Epithelial cell of esophagus (primary cell): ENCODE measurements at regions not wholly inside any gene's neighbourhood (a gene's known extent, or its start where the extent isn't known, plus 50 kb on each side); places are given as distances from the start of the nearest gene placed in this dataset.
"Not testable (repeated sequence)": the region's sequence is repeated elsewhere in the genome, so short reads cannot be mapped to it uniquely, and the experiment has no call there.

Experiments used
- DNase-seq: peaks from one replicate; pipeline ENCODE4 v3.0.0; 2010; ENCODE audit warnings: low read depth
- H3K4me3 ChIP-seq: 2 replicates; pipeline ENCODE4 v1.5.1; 2011; ENCODE audit warnings: mild to moderate bottlenecking, low read length, control low read depth
- TF ChIP-seq, protein P1 (sequence below): IDR thresholded peaks from 2 replicates; pipeline ENCODE4 v1.5.1; 2011; ENCODE audit warnings: low read depth, mild to moderate bottlenecking, low read length, control low read depth, inconsistent platforms; ENCODE audit not compliant: insufficient read depth; ENCODE audit errors: missing control alignments

GRCh38 chr9:97176206-97176605 lies 131.3 kb upstream of the CCDC180 start:
- TF ChIP-seq, protein P1, sequence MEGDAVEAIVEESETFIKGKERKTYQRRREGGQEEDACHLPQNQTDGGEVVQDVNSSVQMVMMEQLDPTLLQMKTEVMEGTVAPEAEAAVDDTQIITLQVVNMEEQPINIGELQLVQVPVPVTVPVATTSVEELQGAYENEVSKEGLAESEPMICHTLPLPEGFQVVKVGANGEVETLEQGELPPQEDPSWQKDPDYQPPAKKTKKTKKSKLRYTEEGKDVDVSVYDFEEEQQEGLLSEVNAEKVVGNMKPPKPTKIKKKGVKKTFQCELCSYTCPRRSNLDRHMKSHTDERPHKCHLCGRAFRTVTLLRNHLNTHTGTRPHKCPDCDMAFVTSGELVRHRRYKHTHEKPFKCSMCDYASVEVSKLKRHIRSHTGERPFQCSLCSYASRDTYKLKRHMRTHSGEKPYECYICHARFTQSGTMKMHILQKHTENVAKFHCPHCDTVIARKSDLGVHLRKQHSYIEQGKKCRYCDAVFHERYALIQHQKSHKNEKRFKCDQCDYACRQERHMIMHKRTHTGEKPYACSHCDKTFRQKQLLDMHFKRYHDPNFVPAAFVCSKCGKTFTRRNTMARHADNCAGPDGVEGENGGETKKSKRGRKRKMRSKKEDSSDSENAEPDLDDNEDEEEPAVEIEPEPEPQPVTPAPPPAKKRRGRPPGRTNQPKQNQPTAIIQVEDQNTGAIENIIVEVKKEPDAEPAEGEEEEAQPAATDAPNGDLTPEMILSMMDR: no peak
- DNase-seq: peak; percentile 29
- H3K4me3 ChIP-seq: no peak overlapping the region

- DNase-seq: peak; percentile 58
- H3K4me3 ChIP-seq: not testable (repeated sequence)
Measured at GRCh38 chr9:97168174-97168573, 129.2 kb upstream of the CTSV start.

DNA sequence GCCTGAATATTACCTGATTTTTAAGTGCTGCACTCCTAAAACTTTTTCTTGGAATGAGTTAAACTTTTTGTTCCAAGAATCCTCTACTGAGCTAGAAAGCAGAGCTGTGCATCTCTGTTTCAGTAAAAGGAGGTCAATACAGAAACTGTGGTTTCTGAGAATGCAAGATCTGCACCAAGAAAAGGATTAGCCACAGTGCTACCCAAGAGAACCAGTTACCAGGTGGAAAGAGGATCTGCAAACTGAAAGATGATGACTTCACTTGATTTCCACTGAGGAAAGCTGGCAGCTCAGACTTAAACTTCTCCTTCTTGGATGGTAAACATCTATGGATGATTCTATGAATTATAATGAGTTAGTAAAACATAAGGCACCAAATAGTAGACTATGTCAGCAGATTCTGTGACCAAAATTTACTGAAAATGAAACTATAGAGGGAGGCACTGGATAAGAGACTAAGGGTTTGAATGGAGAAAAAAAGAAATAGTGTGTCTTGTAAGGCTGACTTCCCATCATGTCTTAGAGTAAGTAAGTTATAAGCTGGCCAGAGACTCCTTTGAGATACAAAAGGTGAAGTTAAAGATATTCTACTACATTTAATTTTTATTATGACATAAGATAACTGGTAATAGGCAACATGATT lies 127.7 kb upstream of the CTSV start:
- not testable (repeated sequence) for H3K4me3 ChIP-seq, DNase-seq

DNA sequence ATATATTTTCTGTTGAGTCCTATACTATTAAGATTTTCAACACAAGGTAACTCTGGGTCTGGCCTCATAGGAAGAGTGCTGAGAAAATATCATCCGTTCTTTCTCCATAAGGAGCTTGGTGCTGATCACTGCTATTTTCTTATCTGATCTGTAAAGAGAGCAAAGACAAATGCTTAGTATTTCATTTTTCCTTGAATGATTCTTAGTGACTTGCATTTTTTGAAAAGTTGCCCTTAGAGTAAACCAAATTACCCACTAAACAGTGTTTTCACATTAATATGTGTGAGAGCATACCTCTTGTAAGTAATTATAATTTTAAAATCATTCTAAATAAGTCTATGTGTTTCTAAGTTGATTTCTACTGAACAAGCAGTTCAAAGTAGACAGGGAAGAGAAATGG lies 121.3 kb upstream of the CTSV start:
- TF ChIP-seq, protein P1: no peak

GRCh38 chr9:97158722-97159121 lies 119.8 kb upstream of the CTSV start:
- H3K4me3 ChIP-seq, DNase-seq: not testable (repeated sequence)

More for the DNA sequence above, 121.3 kb upstream of the CTSV start:
- no peak for DNase-seq
- no peak overlapping the region for H3K4me3 ChIP-seq

GRCh38 chr9:97155441-97155840 lies 116.5 kb upstream of the CTSV start:
- H3K4me3 ChIP-seq, DNase-seq: not testable (repeated sequence)

- TF ChIP-seq, protein P1: no peak
- DNase-seq: no peak
- H3K4me3 ChIP-seq: no peak overlapping the region
Measured at GRCh38 chr9:97153967-97154366, 115.0 kb upstream of the CTSV start.

DNA sequence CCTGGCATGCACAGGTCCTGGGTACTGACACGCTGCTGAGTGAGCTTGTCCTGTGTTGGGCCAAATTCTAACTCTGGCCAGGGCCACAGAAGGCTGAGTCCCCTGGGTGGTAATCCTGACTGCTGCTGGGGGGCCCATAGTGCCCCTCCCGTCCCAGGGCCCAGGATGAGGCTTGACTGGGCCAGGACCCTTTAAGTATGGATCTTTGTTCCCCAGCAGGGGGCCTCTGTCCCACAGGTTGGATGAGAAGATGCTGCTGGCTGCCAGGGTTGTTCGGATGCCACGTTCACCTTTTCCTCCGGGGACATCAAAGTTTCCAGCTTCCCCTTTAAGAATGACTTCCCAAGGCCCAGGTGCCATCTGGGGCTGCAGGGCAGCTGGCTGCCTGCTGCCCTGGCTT lies 114.2 kb upstream of the CTSV start:
- DNase-seq, H3K4me3 ChIP-seq: not testable (repeated sequence)

GRCh38 chr9:97150471-97150870 lies 111.5 kb upstream of the CTSV start:
- not testable (repeated sequence) for DNase-seq, H3K4me3 ChIP-seq

DNA sequence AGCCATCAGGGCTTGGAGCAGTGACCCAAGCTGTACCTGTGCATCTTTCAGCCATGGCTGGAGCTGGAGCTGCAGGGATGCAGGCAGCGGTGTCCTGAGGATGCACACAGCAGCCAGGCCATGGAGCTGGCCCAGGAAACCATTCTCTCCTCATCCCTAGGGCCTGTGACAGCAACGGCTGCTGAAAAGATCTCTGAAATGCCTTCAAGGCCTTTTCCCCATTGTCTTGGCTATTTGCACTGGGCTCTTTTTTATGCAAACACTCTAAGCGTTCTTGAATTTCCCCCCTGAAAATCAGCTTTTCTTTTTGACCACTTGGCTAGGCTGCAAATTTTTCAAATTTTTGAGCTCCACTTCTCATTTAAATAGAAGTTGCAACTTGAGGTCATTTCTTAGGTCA lies 109.5 kb upstream of the CTSV start:
- DNase-seq, H3K4me3 ChIP-seq: not testable (repeated sequence)

GRCh38 chr9:97145680-97146079 lies 106.7 kb upstream of the CTSV start:
- DNase-seq, H3K4me3 ChIP-seq: not testable (repeated sequence)

DNA sequence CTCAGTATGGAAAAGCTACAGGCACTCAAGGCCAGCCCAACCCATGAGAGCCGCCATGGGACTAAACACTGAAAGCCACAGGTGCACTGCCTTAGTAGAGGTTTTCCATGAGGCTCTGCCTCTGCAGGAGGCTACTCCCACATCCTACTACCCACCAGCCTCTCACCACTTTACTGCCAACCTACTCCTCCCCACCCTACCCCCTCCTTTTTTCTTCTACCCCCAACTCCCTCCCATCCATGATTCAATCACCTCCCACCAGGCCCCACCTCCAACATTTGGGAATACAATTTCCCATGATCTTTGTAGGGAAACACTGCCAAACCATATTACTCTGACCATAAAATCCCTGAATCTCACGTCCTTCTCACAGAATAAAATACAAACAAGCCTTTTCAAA lies 101.6 kb upstream of the CTSV start:
- H3K4me3 ChIP-seq: no peak overlapping the region
- no peak for DNase-seq
- TF ChIP-seq, protein P1: no peak
